Islet precursor cell (in vitro differentiated cells): ENCODE measurements at regions not wholly inside any gene's neighbourhood (a gene's known extent, or its start where the extent isn't known, plus 50 kb on each side); places are given as distances from the start of the nearest gene placed in this dataset.
"Not testable (repeated sequence)": the region's sequence is repeated elsewhere in the genome, so short reads cannot be mapped to it uniquely, and the experiment has no call there.

ENCODE experiments used
- DNase-seq: peaks from one replicate; pipeline ENCODE4 v3.0.0-alpha.2; 2018

DNA sequence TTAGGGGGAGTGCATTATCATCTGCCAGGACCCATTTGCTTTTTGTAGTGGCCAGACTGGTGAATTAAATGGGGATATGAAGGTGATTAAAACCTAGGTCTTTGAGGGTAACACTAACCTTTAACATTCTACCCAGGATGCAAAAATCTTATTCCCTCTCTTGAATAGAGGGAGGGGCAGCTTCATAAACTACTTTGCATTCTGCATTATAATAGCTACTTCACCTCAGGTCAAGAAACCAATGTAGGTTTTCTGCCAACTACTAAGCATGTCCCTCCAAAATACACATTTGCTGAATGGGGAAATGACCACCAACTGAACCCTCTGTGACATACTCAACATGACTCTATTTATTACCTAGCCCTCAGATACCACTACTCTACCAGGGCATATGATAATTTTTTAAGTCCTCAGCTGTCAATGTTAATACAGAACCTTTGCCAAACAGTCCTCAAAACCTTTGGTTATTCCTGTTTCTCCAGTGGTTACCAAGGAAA is 477.6 kb upstream of the CD180 start:
- no peak for DNase-seq

GRCh38 chr5:67673618-67674017 is 477.0 kb upstream of the CD180 start:
- no peak for DNase-seq

GRCh38 chr5:67673180-67673579 is 476.6 kb upstream of the CD180 start:
- DNase-seq, result no peak

GRCh38 chr5:67672636-67673035 is 476.0 kb upstream of the CD180 start:
- DNase-seq, result no peak

GRCh38 chr5:67669916-67670315 is 473.3 kb upstream of the CD180 start:
- DNase-seq, result no peak

DNA sequence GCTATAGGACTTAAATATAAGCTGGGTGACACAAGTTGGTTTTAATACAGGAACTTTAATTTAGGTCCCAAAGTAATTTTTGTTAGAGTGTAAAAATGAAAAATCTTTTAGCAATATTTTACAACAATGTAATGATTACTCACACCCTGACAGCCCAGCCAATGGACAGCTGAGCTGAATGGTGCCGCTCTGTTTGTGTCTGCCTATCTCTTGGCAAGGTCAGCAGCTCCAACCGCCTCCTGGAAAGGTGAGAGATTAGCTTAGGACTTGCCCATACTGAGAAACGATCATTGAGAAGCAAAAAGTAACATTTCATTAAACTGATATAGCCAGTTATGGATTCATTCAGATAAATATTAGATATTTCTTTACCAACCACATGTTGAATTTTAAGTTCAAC is 463.6 kb upstream of the CD180 start:
- DNase-seq, result no peak

DNA sequence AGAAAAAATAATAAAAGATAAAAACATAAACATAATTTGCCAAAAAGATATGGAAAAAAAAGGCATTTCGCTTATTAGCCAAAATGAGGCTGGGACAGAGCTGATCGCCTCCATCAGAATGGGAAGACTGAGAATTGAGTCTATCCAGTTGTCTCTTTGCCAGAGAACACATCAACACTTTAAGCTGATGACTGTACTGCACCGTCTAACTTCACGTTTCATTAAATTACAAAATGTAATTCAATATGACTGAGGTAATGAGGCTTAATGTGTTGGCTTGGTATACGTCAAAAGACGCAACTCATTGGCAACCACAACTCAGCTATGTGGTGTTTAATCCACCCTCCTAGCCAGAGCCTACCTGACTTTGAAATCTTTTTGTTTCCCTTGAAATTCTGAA is 462.7 kb upstream of the CD180 start:
- DNase-seq, result no peak

DNA sequence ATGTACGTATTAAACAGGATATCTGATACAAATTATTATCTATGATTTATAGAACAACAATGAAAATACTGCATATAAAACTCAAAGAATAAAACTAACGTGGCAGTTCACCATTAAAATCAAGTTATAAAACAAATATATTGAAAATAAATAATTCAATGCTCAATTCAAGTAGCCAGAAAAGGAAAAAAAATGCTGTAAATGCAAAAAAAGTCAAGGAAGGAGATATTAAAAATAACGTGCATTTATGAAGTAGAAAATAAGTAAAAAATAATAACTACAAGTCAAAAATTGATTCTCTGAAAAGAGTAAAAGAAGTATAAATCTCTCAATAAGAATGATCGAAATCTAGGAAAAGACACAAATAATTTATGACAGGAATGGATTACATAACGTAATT is 460.5 kb upstream of the CD180 start:
- no peak for DNase-seq

- no peak for DNase-seq
Observed at GRCh38 chr5:67652201-67652600, 455.6 kb upstream of the CD180 start.

DNA sequence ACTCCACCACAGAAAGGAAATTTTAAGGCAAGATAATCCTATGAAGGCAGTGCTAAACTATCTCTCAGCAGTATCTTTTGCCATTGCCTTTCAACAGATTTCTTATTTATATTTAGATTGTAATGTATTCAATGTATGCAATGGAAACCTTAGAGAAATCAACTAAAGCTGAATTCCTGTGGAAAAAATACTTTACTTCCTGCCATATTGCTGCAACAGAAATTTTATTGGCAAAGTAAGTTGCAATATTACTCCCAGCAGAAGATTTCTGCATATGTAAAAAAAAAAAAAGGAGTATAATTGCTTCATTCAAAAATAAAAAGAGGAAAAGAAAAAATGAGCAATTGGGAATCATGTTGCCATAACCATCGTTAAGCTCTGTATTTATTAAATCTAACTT is 454.6 kb upstream of the CD180 start:
- no peak for DNase-seq

- no peak for DNase-seq
Observed at GRCh38 chr5:67648201-67648671, 451.6 kb upstream of the CD180 start.

- no peak for DNase-seq
Observed at GRCh38 chr5:67647772-67648171, 451.2 kb upstream of the CD180 start.

GRCh38 chr5:67644221-67644920 is 447.8 kb upstream of the CD180 start:
- DNase-seq, result no peak

DNA sequence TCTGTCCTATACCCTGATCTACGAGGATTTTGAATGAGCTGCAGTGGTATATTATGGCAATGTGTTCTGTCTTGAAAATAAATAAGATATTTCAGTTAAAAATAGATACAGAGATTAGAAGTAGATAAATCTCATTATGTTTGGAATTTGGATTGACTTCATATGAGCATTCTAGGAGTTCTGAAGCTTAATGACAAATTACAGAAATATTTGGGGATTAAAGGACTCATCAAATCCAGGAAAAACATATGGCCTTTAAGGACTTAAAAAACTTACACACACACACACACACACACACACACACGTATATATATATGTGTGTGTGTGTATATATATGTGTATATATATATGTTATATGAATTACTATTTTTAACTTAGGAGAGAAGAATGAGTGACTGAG is 446.9 kb upstream of the CD180 start:
- no peak for DNase-seq

DNA sequence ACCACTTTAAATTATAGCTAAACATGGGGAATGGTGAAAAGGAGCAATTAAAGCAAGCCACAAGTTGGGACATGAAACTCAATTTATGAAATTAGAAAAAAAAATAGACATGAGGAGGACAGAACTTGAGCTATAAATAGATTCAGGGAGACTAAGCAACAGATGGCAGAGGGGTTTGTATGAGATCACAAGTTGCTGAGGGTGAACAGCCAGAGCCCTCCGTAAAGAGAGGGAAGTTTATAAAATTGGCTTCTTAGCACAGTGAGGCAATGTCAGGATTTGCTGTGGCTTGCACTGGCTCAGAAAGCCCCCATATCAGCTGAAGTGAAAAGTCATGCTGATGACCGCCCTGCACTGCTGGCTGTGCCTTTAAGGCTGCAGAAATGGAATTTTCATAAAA is 443.4 kb upstream of the CD180 start:
- no peak for DNase-seq

GRCh38 chr5:67639313-67639712 is 442.7 kb upstream of the CD180 start:
- DNase-seq, result no peak

GRCh38 chr5:67636850-67637524 is 440.4 kb upstream of the CD180 start:
- no peak for DNase-seq

- no peak for DNase-seq
Observed at GRCh38 chr5:67636091-67636490, 439.5 kb upstream of the CD180 start.

DNA sequence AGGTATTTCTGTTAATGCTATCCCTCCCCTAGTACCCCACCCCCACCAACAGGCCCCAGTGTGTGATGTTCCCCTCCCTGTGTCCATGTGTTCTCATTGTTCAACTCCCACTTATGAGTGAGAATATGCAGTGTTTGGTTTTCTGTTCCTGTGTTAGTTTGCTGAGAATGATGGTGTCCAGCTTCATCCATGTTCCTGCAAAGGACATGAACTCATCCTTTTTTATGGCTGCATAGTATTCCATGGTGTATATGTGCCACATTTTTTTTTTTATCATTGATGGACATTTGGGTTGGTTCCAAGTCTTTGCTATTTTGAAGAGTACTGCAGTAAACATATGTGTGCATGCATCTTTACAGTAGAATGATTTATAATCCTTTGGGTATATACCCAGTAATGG is 430.5 kb upstream of the CD180 start:
- not testable (repeated sequence) for DNase-seq

GRCh38 chr5:67623078-67623477 is 426.5 kb upstream of the CD180 start:
- no peak for DNase-seq

GRCh38 chr5:67620424-67621397 is 424.1 kb upstream of the CD180 start:
- DNase-seq, result peak; percentile 60

- DNase-seq, result no peak
Observed at GRCh38 chr5:67619636-67620035, 423.0 kb upstream of the CD180 start.

DNA sequence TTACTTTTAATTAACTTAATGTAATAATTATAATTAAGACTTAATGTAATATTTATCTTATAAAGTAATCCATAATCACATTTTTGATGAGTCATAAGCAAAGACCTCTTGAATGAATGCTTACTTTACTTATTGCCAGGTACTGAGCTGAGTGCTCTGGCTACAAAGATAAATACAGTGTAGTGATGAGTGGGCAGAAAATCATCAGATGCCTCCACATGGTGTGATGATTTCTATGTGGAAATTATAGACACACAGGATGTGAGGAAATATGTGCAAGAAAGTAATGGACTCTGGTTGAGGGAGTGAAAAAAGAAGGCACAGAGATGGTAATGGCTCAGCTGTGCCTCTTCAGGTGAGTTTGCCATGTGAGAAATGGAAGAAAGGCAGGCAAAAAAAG is 422.6 kb upstream of the CD180 start:
- no peak for DNase-seq
